ENCODE measurements at regions not wholly inside any gene's neighbourhood (a gene's known extent, or its start where the extent isn't known, plus 50 kb on each side); places are given as distances from the start of the nearest gene placed in this dataset.
A peak's percentile ranks its signal among the peaks of the same experiment; 100 is the strongest.

- intact Hi-C loops (cut with DNase I; ENCODE audit: low total_unique reads), result no loop called here
- no peak for DNase-seq
- WGBS, 5 donors, result 49 to 60% (median 56%) methylated on average over 3 of the region's 3 CpGs
- Histone ChIP-seq H3K27ac (no peak overlapping the region), H3K4me1 (no peaks in the 10 kb centered on the region), H3K36me3 (no peaks in the 10 kb centered on the region), H3K27me3 (no peaks in the 10 kb centered on the region), H3K9me3 (peaks cover 0 to 14% (median 6%) of the 10 kb centered on the region in 4 donors), H3K4me3 (no peak overlapping the region)
- TF ChIP-seq POLR2A (IDR thresholded peaks at IDR 0.05), result no peak
- TF ChIP-seq EP300 (IDR thresholded peaks at IDR 0.05), result no peak
- no peak for TF ChIP-seq POLR2AphosphoS5 (IDR thresholded peaks at IDR 0.05)
- no peak for TF ChIP-seq CTCF (IDR thresholded peaks at IDR 0.05)
Measured at GRCh38 chr6:151731313-151731712, 76.2 kb upstream of the ESR1 start.

DNA sequence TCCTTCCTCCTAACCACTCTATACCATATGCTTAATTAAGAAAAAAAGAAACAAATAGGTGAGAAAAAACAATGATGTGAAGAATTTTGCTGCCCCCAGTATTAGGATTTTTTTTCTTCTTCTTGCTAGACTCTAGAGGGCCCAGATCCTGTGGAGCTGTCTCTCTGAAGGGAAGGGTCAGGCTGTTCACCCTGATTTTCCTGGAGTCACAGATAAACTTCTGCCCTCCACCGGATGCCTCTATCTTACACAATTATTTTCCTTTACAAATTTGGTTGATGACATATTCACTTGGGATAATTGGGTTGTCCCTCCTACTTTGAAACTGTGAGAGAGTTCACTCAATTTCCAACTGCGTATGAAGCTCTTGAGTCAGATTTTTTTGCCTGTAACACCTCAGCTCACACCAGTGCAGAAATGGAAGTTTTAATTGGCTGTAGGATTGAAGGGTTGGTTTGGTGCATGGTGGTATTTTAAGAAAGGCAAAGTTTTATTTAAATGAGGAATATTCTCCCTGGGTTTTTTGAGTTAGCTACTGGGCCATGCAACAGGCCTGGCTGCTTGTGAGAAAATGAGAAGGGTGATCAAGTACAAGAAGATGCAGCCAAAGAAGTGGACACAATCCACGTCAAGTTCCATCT, 73.7 kb upstream of the ESR1 start:
- 65 to 80% (median 75%) methylated on average over 3 of the region's 3 CpGs for WGBS, 5 donors
- intact Hi-C loops (cut with DNase I; ENCODE audit: low total_unique reads), result no loop called here
- TF ChIP-seq POLR2A (IDR thresholded peaks at IDR 0.05), result no peak
- no peak for TF ChIP-seq EP300 (IDR thresholded peaks at IDR 0.05)
- no peak for TF ChIP-seq CTCF (IDR thresholded peaks at IDR 0.05)
- no peak for TF ChIP-seq POLR2AphosphoS5 (IDR thresholded peaks at IDR 0.05)
- Histone ChIP-seq H3K36me3 (no peaks in the 10 kb centered on the region), H3K9me3 (peaks cover 0 to 10% (median 6%) of the 10 kb centered on the region in 4 donors), H3K4me1 (no peaks in the 10 kb centered on the region), H3K4me3 (no peak overlapping the region), H3K27me3 (no peaks in the 10 kb centered on the region), H3K27ac (no peak overlapping the region)
- no peak for DNase-seq

DNA sequence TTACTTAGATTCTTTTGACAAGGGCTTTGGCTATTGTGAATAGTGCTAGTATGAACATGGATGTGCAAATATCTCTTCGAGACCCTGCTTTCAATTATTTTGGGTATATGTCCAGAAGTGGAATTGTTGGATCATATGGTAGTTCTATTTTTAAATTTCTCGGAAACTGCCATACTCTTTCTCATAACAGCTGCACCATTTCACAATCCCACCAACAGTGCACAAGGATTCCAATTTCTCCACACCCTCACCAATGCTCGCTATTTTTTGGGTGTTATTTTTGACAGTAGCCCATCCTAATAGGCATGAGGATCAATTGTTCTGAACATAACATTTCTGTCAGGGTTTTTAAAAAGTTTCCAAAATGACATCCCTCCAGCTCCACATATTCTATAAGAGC, 69.2 kb upstream of the ESR1 start:
- Histone ChIP-seq H3K36me3 (no peaks in the 10 kb centered on the region), H3K4me1 (no peaks in the 10 kb centered on the region), H3K9me3 (no peaks in the 10 kb centered on the region), H3K27ac (no peak overlapping the region), H3K27me3 (no peaks in the 10 kb centered on the region), H3K4me3 (no peak overlapping the region)
- intact Hi-C loops (cut with DNase I; ENCODE audit: low total_unique reads), result no loop called here
- peak in 1 of 2 donors; percentile 16 for DNase-seq
- WGBS, 5 donors, result 44 to 75% (median 49%) methylated on average over 3 of the region's 3 CpGs
- no peak for TF ChIP-seq EP300 (IDR thresholded peaks at IDR 0.05)
- TF ChIP-seq POLR2AphosphoS5 (IDR thresholded peaks at IDR 0.05), result no peak
- TF ChIP-seq CTCF (IDR thresholded peaks at IDR 0.05), result no peak
- TF ChIP-seq POLR2A (IDR thresholded peaks at IDR 0.05), result no peak

DNA sequence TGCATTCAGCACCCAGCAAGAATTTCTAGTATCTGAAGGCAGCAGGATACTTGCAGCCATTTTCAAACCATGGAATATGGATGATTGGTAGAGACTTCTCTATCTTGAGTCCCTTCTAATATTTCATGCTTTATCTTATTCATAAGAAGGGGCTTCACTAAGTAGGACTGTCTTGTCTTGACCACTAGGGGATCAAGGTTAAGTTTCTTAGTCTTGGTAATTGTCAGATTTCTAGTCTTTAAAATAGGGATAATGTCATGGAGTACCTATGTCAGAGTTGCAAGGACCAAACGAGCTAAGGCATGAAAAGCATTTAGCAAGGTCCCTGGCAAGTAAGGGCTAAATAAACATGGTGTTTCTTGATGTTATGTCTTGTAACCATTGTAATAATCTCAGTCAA, 68.5 kb upstream of the ESR1 start:
- Histone ChIP-seq H3K27me3 (no peaks in the 10 kb centered on the region), H3K4me1 (no peaks in the 10 kb centered on the region), H3K27ac (no peak overlapping the region), H3K36me3 (no peaks in the 10 kb centered on the region), H3K4me3 (no peak overlapping the region), H3K9me3 (no peaks in the 10 kb centered on the region)
- TF ChIP-seq POLR2AphosphoS5 (IDR thresholded peaks at IDR 0.05) (no peak), CTCF (IDR thresholded peaks at IDR 0.05) (no peak), POLR2A (IDR thresholded peaks at IDR 0.05) (no peak), EP300 (IDR thresholded peaks at IDR 0.05) (no peak)
- intact Hi-C loops (cut with DNase I; ENCODE audit: low total_unique reads), result no loop called here
- DNase-seq, result no peak
- WGBS, 5 donors, result 29 to 57% (median 37%) methylated on average over 1 of the region's 1 CpG

Data from stomach (tissue), 8 donors.